HG03378 (cell line): ENCODE measurements at regions not wholly inside any gene's neighbourhood (a gene's known extent, or its start where the extent isn't known, plus 50 kb on each side); places are given as distances from the start of the nearest gene placed in this dataset.
A peak's percentile ranks its signal among the peaks of the same experiment; 100 is the strongest.
"Not testable (repeated sequence)": the region's sequence is repeated elsewhere in the genome, so short reads cannot be mapped to it uniquely, and the experiment has no call there.

ENCODE experiments used
- ATAC-seq: cut with Tn5 transposase; IDR thresholded peaks from one replicate; pipeline ENCODE4 v1.9.1; 2021; ENCODE audit warnings: mild to moderate bottlenecking, moderate library complexity; ENCODE audit not compliant: unreplicated experiment

- no peak for ATAC-seq
Measured at GRCh38 chr1:65059930-65060538, 88.0 kb upstream of the AK4 start.

DNA sequence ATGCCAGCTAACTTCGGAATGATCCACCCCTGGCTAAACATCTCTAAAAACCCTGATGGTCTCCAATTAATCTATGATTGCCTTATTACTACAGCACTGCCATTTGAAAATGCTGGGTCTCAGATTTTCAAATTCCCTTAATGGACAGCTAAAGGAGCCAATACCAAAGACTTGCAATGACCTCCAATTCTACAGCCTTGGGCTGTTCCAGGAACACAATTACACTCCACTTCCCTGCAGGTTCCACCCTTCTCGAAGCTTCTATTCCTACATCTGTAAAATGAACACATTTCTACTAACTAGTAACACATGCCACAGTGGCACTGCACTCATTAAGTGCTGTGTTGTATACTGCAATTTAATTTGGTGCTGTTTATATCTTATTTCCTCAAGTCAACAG, 85.7 kb upstream of the AK4 start:
- ATAC-seq = no peak

DNA sequence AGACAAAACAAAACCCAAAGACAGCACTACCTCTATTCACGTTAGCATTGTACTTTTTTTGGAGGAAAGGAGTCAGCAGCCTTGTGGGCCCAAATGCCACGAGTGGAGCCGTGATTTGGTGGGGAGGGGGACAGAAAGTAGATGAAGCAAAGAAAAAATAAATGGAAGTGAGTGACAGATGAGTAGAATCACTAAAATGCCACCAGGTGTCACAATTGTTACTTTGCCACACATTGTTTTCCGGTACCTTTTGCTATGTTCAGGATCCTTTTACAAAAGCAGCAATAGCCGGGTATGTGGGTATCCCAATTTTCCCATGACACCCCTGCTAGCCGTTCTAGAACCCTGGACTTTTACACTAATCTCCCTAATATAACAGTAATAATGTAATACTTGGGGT, 85.0 kb upstream of the AK4 start:
- no peak for ATAC-seq

GRCh38 chr1:65064981-65065380, 83.0 kb upstream of the AK4 start:
- ATAC-seq = no peak

GRCh38 chr1:65065524-65066418, 82.2 kb upstream of the AK4 start:
- no peak for ATAC-seq

- no peak for ATAC-seq
Measured at GRCh38 chr1:65066419-65066765, 81.6 kb upstream of the AK4 start.

- no peak for ATAC-seq
Measured at GRCh38 chr1:65066766-65067490, 81.1 kb upstream of the AK4 start.

GRCh38 chr1:65067491-65068201, 80.4 kb upstream of the AK4 start:
- no peak for ATAC-seq

- no peak for ATAC-seq
Measured at GRCh38 chr1:65068202-65069010, 79.6 kb upstream of the AK4 start.

DNA sequence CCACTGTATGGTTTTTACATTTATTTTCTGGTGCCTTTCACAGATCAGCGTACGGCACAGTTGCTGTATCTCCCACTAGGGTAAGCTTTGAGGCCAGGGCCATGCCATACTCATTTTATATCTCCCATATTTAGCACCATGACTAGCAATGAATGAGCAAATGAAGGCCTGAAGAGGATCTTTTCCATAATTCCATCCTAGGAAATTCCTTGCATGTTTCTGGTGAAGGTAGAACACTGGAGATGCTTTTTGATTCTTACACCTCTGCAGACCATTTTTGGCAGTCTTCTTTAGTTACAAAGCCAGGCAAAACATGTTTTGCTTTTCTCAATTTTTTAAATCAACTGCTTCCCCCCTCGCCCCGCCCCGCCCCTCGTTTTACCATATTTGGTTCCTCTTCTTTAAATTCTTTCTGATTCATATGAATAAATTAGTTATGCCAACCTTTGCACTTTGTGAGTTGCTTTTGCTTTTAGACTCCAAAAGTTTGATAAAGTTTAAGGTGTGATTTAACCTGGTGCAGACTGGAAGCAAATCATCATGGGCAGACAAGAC, 78.9 kb upstream of the AK4 start:
- ATAC-seq = no peak

DNA sequence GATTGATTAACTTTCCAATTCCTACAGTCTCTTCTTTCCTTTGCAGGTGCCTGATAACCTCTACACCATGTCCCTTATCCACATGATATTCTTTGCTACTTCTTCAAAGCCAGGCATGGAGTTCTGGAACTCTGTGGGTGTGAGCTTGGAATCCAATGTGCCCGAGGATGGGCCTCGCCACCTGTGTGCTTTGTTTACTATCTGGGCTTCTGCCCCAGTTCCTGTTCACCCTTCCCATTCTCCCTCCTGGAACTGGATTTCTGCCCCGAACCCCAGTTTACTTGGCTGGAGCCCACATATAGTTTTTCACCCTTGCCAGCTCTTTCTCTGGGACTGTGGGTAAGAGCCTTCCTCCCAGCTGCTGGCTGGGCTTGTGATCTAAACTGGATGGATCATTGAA, 75.2 kb upstream of the AK4 start:
- ATAC-seq = no peak

DNA sequence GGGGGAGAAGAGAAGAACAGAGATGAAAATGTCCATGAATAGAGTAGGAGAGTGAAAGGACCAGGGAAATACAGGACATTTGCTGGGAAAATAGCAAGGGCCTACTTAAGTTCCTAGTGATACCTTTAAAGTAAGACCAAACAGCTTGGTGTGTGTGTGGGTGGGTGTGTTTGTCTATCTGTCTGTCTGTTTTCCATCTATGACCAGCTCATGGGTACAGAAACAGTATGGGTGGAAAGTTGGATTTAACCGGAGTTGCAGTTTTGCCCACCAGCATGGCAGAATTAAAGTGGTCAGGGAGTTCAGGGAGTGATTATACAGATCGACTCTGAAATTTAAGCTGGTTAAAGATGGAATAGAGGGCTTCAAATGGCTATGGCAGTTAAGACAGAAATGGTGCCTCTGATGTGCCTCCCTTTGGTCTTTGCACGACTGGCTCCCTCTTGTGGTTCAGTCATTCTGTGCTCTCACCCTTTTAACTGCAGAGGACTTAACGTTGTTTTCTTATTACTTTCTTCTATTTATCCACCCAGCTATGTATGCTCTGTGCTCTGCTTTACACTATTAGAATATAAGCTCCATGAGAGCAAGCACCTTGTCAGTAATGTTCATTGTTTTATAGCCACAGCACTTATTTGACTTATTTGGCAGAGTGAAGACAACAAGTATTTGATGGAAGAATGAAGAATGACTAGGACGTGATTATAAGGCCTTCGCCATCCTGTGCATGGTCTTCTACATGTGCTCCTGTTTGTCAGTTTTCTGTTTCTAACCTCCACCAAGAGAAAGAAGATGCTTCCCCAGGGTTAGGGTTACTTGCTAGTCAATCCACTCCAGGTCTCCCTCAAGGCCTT, 72.7 kb upstream of the AK4 start:
- peak; percentile 77 for ATAC-seq

DNA sequence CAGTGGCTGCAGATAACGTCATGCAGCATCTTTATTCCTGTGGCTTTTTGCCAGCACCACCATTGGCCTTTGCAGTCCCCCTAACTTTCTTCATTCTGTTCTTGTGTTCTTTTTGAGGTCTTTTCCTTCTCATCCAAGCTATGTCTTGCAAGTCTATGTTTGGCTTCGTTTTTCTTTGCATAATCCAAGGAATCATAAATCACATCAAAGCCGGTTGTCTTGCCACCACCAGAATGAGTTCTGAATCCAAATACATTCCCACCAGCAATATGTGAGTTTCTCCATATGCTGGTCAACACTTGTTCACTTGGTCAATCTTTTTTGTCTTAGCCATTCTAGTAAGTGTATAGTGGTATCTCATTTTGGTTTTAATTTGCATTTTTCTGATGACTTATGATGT, 70.6 kb upstream of the AK4 start:
- ATAC-seq = no peak

- ATAC-seq = no peak
Measured at GRCh38 chr1:65079941-65080340, 68.1 kb upstream of the AK4 start.

DNA sequence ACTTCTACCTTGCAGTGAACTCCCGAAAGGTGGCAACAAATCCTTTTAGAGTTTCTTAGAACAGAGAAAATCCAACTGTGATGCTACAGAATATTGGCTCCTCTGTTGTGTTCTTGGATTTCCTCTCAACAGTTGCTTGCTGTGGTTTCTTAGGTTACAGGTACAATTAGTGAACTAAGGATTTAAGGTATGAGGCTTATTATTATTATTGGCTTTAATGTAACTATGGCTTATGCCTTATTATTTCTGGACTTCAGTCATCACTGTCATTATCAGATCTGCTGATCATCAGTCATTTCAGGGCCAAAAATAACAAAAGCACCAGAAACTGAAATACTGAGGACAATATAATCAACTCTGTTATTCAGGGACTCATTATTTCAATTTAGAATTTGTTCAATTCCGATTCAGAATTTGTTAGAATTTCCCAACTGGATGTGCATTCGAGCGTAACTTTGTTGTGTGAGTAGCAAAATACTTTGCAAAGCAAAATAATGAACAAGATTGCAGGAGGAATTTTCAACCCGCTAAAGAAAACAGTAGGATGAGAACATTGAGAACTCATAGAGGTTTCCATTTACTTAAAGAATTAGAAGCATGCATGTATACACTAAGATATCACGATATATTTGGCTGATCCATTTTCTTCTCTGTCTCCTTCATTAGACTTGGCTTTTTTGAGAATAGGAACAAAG, 65.5 kb upstream of the AK4 start:
- ATAC-seq = no peak

GRCh38 chr1:65083263-65083896, 64.6 kb upstream of the AK4 start:
- ATAC-seq = peak; percentile 72

- ATAC-seq = no peak
Measured at GRCh38 chr1:65084066-65084465, 63.9 kb upstream of the AK4 start.

DNA sequence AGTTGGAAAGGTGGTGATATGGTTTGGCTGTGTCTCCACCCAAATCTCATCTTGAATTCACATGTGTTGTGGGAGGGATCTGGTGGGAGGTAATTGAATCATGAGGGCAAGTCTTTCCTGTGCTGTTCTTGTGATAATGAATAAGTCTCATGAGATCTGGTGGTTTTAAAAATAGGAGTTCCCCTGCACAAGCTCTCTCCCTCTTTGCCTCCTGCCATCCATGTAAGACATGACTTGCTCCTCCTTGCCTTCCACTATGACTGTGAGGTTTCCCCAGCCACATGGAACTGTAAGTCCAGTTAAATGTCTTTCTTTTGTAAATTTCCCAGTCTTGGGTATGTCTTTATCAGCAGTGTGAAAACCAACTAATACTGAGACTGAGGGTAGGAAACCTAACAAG, 60.5 kb upstream of the AK4 start:
- ATAC-seq = not testable (repeated sequence)
